Inflammatory macrophage (primary cell): ENCODE measurements at regions not wholly inside any gene's neighbourhood (a gene's known extent, or its start where the extent isn't known, plus 50 kb on each side); places are given as distances from the start of the nearest gene placed in this dataset.

ENCODE experiments used
- DNase-seq, 2 donors: peaks; one replicate each; pipeline ENCODE4 v3.0.0-alpha.2; 2020 to 2022

DNA sequence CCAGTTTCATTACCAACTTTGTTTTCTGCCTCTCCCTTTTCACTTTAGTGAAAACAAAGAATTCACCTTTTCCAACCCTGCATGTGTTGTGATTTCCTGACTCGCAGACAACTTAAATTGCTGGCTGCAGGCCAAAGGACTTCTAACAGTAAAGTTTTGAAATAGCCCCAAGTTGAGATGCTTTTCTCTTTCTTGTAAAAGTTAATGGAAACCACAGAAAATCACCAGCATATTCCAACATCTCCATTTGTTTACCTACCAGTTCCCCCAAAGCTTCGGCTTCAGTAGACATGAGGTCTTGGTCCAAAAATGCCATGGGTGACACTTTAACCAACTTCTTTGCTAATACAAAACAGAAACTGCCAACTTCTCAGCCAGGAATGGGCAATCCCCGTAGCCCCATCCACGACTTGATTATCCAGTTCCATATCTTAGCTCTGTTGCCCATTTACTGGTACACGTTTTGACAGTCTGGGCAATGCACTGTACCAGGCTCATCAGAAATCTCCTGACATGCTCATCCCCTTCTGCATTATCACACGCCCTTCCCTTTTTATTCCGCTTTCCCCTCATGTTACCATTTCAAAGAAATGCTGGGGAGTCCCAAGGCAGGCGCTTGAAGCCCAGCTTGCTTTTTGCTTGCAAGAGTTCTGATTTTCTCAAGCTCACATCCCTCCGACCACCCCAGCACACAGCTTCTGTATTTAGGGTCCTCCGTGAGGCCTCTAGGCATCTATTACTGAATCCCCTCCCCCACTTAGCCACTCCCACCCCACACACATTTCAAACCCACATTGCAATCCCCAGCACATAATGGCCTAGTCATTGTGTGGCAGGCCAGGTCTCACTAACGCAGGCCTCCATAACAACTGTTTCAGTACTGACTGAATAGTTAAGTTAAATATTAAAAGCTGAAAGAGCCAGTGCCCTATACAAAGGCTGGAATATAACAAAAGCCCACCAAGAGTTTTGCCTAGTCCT is 137.9 kb upstream of the S100G start:
- DNase-seq, result no peak

DNA sequence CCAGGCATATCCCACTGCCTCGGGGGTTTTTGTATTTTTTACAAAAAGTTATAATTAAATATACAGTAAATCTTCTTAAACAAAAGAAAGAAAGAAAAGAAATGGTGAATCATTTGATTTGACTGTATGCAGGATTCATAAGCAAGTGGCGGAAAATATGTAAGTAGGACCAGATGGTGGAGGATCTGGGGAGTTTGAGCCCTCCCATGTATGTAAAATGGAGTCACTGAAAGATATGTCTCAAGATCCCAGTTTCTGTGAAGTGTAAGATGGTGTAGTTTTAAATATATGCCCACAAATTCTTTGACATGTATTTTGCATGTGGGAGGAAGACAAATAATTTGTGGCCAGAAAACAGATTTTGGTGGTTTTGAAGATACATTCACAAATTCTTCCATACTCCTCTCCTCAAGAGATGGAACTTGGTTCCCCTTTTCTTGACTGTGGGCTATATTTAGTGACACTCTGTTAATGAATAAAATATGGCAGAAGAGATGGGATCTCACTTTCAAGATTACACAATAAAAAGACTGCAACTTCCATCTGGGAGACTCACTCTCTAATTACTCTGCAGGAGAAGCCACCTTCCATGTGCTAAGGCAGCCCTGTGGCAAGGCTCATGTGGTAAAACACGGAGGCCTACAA is 133.6 kb upstream of the S100G start:
- DNase-seq, result no peak

DNA sequence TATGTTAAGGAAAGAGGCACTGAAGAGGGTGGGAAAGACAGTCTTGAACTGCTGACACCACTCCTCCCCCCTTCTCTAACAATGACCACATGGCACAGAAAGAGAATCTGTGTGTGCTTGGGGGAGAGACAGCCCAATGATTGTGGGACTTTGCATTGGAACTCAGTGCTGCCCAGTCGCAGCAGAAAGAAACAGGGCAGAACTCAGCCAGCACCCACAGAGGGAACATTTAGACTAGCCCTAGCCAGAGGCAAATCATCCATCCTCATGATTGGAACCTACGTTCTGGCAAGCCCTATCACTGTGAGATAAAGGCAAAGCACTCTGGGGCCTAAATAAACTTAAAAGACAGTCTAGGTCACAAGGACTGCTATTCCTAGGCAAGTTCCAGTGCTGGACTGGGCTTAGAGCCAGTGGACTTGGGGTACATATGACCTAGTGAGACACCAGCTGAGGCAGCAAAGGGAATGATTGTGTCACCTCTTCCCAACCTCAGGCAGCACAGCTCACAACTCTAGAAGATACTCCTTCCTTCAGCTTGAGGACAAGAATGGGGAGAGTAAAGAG is 132.8 kb upstream of the S100G start:
- DNase-seq, result no peak

DNA sequence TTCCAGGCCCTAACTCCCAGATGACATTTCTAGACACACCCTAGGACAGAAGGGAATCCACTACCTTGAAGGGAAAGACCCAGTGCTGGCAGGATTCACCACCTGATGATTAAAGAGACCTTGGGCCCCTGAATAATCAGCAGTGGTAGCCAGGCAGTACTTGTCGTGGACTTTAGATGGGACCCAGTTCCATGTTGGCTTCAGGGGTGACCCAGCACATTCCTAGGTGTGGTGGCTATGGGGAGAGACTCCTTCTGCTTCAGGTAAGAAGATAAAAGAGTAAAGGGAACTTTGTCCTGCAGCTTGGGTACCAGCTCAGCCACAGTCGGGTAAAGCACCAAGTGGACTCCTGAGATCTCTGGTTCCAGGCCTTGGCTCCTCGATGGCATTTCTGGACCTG is 131.8 kb upstream of the S100G start:
- no peak for DNase-seq

DNA sequence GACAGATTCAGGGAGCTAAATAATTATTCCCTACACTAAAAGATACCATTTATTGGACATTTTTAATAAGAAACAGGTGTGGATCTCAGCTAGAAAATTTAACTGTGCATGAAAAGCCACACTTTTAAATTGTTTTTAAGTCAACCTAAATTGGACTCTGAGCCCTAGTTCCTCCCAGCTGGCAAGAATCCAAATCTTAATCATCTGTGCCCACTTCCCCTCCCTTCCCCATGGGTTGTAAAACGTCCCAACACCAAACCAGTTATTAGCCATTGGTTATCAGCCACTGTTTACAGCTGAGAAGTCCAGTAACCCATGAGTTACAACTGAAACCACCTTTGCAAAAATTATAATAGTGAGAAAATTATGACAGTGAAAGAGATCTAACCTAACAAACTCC is 125.6 kb upstream of the S100G start:
- DNase-seq, result no peak

DNA sequence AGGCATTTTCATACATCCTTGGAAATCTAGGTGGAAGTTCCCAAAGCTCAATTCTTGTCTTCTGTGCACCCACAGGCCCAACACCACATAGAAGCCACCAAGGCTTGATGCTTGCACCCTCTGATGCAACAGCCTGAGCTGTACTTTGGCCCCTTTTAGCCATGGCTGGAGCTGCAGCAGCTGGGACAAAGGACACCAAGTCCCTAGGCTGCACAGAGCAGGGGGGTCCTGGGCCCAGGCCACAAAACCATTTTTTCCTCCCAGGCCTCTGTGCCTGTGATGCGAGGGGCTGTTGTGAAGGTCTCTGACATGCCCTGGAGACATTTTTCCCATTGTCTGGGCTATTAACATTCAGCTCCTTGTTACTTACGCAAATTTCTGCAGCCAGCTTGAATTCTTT is 124.0 kb upstream of the S100G start:
- no peak for DNase-seq

DNA sequence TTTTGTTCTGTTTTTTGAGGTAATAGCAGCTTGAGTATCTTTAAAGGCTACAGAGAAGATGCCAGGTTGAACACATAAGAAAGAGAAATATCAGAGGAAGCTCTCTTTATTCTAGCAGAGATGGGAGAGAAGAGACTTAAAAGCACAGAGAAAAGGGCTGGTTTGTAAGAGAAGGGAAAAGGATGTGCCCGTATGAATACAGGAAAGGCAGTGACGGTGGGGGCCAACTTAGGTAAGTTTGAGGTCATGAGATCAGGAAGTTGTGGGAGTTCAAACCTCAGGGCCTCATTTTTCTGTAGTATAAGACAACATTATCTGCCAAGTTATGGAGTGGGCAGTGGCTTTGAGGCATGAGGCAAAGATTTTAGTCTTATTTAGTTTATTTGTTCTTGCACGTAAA is 121.3 kb upstream of the S100G start:
- no peak for DNase-seq
